Skeletal muscle satellite cell (primary cell): ENCODE measurements at regions not wholly inside any gene's neighbourhood (a gene's known extent, or its start where the extent isn't known, plus 50 kb on each side); places are given as distances from the start of the nearest gene placed in this dataset.
"Not testable (repeated sequence)": the region's sequence is repeated elsewhere in the genome, so short reads cannot be mapped to it uniquely, and the experiment has no call there.

Source experiments
- H3K27me3 ChIP-seq: 2 replicates; pipeline ENCODE4 v1.7.0; 2013; ENCODE audit warnings: low read length; ENCODE audit not compliant: control insufficient read depth, insufficient read depth
- H3K36me3 ChIP-seq: 2 replicates; pipeline ENCODE4 v1.7.0; 2013; ENCODE audit warnings: mild to moderate bottlenecking, control low read depth, low read length; ENCODE audit not compliant: insufficient read depth
- H3K4me1 ChIP-seq: 2 replicates; pipeline ENCODE4 v1.7.0; 2013; ENCODE audit warnings: low read length; ENCODE audit not compliant: control insufficient read depth, insufficient read depth
- H3K4me2 ChIP-seq: 2 replicates; pipeline ENCODE4 v1.7.0; 2013; ENCODE audit warnings: mild to moderate bottlenecking, low read length
- H3K4me3 ChIP-seq: 2 replicates; pipeline ENCODE4 v1.7.0; 2013; ENCODE audit warnings: low read length
- H3K9ac ChIP-seq: 2 replicates; pipeline ENCODE4 v1.7.0; 2013; ENCODE audit warnings: mild to moderate bottlenecking, low read depth, low read length, moderate library complexity
- H3K9me3 ChIP-seq: replicated peaks from 2 replicates; pipeline ENCODE4 v1.7.0; 2013; ENCODE audit warnings: mild to moderate bottlenecking, control low read depth, low read length

GRCh38 chr16:59878479-59878878 is 1144.4 kb upstream of the GOT2 start:
- peaks cover 5% of the 10 kb centered on the region for H3K4me1 ChIP-seq
- no peak overlapping the region for H3K9ac ChIP-seq
- no peak overlapping the region for H3K4me2 ChIP-seq
- H3K27me3 ChIP-seq, result no peaks in the 10 kb centered on the region
- H3K9me3 ChIP-seq, result no peaks in the 10 kb centered on the region
- H3K36me3 ChIP-seq, result no peaks in the 10 kb centered on the region
- no peak overlapping the region for H3K4me3 ChIP-seq

- Histone ChIP-seq H3K4me3 (no peak overlapping the region), H3K36me3 (no peaks in the 10 kb centered on the region), H3K9ac (no peak overlapping the region), H3K9me3 (no peaks in the 10 kb centered on the region), H3K4me2 (no peak overlapping the region), H3K27me3 (no peaks in the 10 kb centered on the region), H3K4me1 (no peaks in the 10 kb centered on the region)
These were observed 1131.0 kb upstream of the GOT2 start for GRCh38 chr16:59864981-59865666.

- Histone ChIP-seq H3K36me3 (no peaks in the 10 kb centered on the region), H3K4me2 (no peak overlapping the region), H3K9ac (no peak overlapping the region)
These were observed 1125.7 kb upstream of the GOT2 start for GRCh38 chr16:59859676-59860402.

GRCh38 chr16:59854846-59855439 is 1120.8 kb upstream of the GOT2 start:
- Histone ChIP-seq H3K36me3 (no peaks in the 10 kb centered on the region), H3K4me1 (no peaks in the 10 kb centered on the region), H3K9me3 (no peaks in the 10 kb centered on the region), H3K27me3 (no peaks in the 10 kb centered on the region), H3K9ac (no peak overlapping the region), H3K4me2 (no peak overlapping the region), H3K4me3 (no peak overlapping the region)

More at GRCh38 chr16:59859676-59860402, 1125.7 kb upstream of the GOT2 start:
- Histone ChIP-seq H3K9me3 (no peaks in the 10 kb centered on the region), H3K4me3 (no peak overlapping the region), H3K27me3 (no peaks in the 10 kb centered on the region), H3K4me1 (no peaks in the 10 kb centered on the region)

- Histone ChIP-seq H3K4me2 (no peak overlapping the region), H3K27me3 (no peaks in the 10 kb centered on the region), H3K4me1 (no peaks in the 10 kb centered on the region), H3K9ac (no peak overlapping the region), H3K9me3 (no peaks in the 10 kb centered on the region), H3K36me3 (no peaks in the 10 kb centered on the region), H3K4me3 (no peak overlapping the region)
These were observed 1115.6 kb upstream of the GOT2 start for GRCh38 chr16:59849716-59850115.

GRCh38 chr16:59848296-59848695 is 1114.2 kb upstream of the GOT2 start:
- H3K27me3 ChIP-seq, result no peaks in the 10 kb centered on the region
- no peaks in the 10 kb centered on the region for H3K9me3 ChIP-seq
- no peak overlapping the region for H3K4me2 ChIP-seq
- H3K4me1 ChIP-seq, result no peaks in the 10 kb centered on the region
- no peak overlapping the region for H3K4me3 ChIP-seq
- H3K36me3 ChIP-seq, result no peaks in the 10 kb centered on the region
- no peak overlapping the region for H3K9ac ChIP-seq

- Histone ChIP-seq H3K27me3 (no peaks in the 10 kb centered on the region), H3K9me3 (no peaks in the 10 kb centered on the region), H3K4me3 (no peak overlapping the region), H3K9ac (no peak overlapping the region), H3K36me3 (no peaks in the 10 kb centered on the region), H3K4me1 (no peaks in the 10 kb centered on the region), H3K4me2 (no peak overlapping the region)
These were observed 1106.1 kb upstream of the GOT2 start for GRCh38 chr16:59840169-59840568.

- H3K4me2 ChIP-seq, result no peak overlapping the region
- H3K4me1 ChIP-seq, result no peaks in the 10 kb centered on the region
- no peaks in the 10 kb centered on the region for H3K9me3 ChIP-seq
- H3K27me3 ChIP-seq, result no peaks in the 10 kb centered on the region
- H3K36me3 ChIP-seq, result no peaks in the 10 kb centered on the region
- H3K4me3 ChIP-seq, result no peak overlapping the region
- no peak overlapping the region for H3K9ac ChIP-seq
These were observed 1092.7 kb upstream of the GOT2 start for GRCh38 chr16:59826767-59827166.

- H3K9me3 ChIP-seq, H3K36me3 ChIP-seq, H3K4me3 ChIP-seq, H3K9ac ChIP-seq, H3K27me3 ChIP-seq, H3K4me2 ChIP-seq, H3K4me1 ChIP-seq: not testable (repeated sequence)
These were observed 1075.4 kb upstream of the GOT2 start for GRCh38 chr16:59809488-59809887.

GRCh38 chr16:59783191-59783590 is 1049.1 kb upstream of the GOT2 start:
- Histone ChIP-seq H3K27me3 (no peaks in the 10 kb centered on the region), H3K4me3 (no peak overlapping the region), H3K9ac (no peak overlapping the region), H3K4me1 (peaks cover 4% of the 10 kb centered on the region), H3K36me3 (no peaks in the 10 kb centered on the region), H3K4me2 (no peak overlapping the region), H3K9me3 (peaks cover 4% of the 10 kb centered on the region)

GRCh38 chr16:59773330-59773729 is 1039.2 kb upstream of the GOT2 start:
- H3K9ac ChIP-seq, result no peak overlapping the region
- no peaks in the 10 kb centered on the region for H3K9me3 ChIP-seq
- H3K27me3 ChIP-seq, result no peaks in the 10 kb centered on the region
- no peak overlapping the region for H3K4me2 ChIP-seq
- no peaks in the 10 kb centered on the region for H3K4me1 ChIP-seq
- H3K4me3 ChIP-seq, result no peak overlapping the region
- H3K36me3 ChIP-seq, result no peaks in the 10 kb centered on the region
